IMR-90 (cell line): ENCODE measurements at regions not wholly inside any gene's neighbourhood (a gene's known extent, or its start where the extent isn't known, plus 50 kb on each side); places are given as distances from the start of the nearest gene placed in this dataset.

Experiments
- ATAC-seq: fragments of 200-7000 bp; cut with Tn5 transposase; 2 replicates; pipeline ENCODE4 v1.9.1; 2020; ENCODE audit warnings: low read depth, mild to moderate bottlenecking, moderate library complexity
- BruUV-seq: library from RNA; stranded (reverse); fragments of 400-500 nt; replicated peaks from 2 replicates; lab custom pipeline; 2021; lab: Mats Ljungman, UMichigan
- CTCF ChIA-PET: fragments of 300-600 bp; formaldehyde crosslinking; extraction: SDS; loops from one replicate; lab custom pipeline; 2021; ENCODE audit warnings: antibody characterized with exemption; lab: Yijun Ruan, JAX
- POLR2A ChIA-PET: fragments of 300-600 bp; sonication (Branson Sonifier 250); formaldehyde crosslinking; loops from one replicate; lab custom pipeline; 2022; ENCODE audit warnings: antibody characterized with exemption; ENCODE audit not compliant: unreplicated experiment; lab: Charles Lee
- DNase-seq: peaks from one replicate; pipeline ENCODE4 v3.0.0; 2013
- H2AFZ ChIP-seq: replicated peaks from 2 replicates; pipeline ENCODE3; 2013; ENCODE audit warnings: low read length, mild to moderate bottlenecking; ENCODE audit not compliant: poor library complexity
- H2AK5ac ChIP-seq: 2 replicates; pipeline ENCODE4 v1.6.1; 2013; ENCODE audit warnings: low read depth, low read length, inconsistent platforms
- H2AK9ac ChIP-seq: replicated peaks from 2 replicates; pipeline ENCODE3; 2013; ENCODE audit warnings: mild to moderate bottlenecking, low read depth, low read length, moderate library complexity; ENCODE audit not compliant: poor library complexity
- H2BK120ac ChIP-seq: 2 replicates; pipeline ENCODE4 v1.6.1; 2013; ENCODE audit warnings: low read depth, low read length, inconsistent platforms
- H2BK15ac ChIP-seq: 3 replicates; pipeline ENCODE4 v1.6.1; 2013; ENCODE audit warnings: low read depth, low read length, inconsistent platforms
- H2BK20ac ChIP-seq: 2 replicates; pipeline ENCODE4 v1.6.1; 2013; ENCODE audit warnings: low read depth, mild to moderate bottlenecking, inconsistent platforms, low read length, moderate library complexity
- H2BK5ac ChIP-seq: 2 replicates; pipeline ENCODE4 v1.6.1; 2013; ENCODE audit warnings: mild to moderate bottlenecking, low read depth, low read length, inconsistent platforms; ENCODE audit not compliant: poor library complexity, severe bottlenecking
- H3K14ac ChIP-seq: replicated peaks from 2 replicates; pipeline ENCODE4 v1.6.1; 2013; ENCODE audit warnings: low read depth, low read length, inconsistent platforms
- H3K18ac ChIP-seq: 2 replicates; pipeline ENCODE4 v1.6.1; 2013; ENCODE audit warnings: low read depth, low read length, control low read depth
- H3K23ac ChIP-seq: 2 replicates; pipeline ENCODE4 v1.6.1; 2013; ENCODE audit warnings: low read depth, low read length, inconsistent platforms
- H3K27ac ChIP-seq: 2 replicates; pipeline ENCODE4 v1.5.1; 2013; ENCODE audit warnings: mild to moderate bottlenecking, control low read depth, low read length; ENCODE audit not compliant: insufficient read depth
- H3K27me3 ChIP-seq: 2 replicates; pipeline ENCODE4 v1.6.1; 2013; ENCODE audit warnings: low read length; ENCODE audit not compliant: control insufficient read depth, insufficient read depth
- H3K36me3 ChIP-seq: 2 replicates; pipeline ENCODE4 v1.6.1; 2013; ENCODE audit warnings: low read length, mixed read lengths; ENCODE audit not compliant: control insufficient read depth, insufficient read depth
- H3K4ac ChIP-seq: 2 replicates; pipeline ENCODE4 v1.6.1; 2013; ENCODE audit warnings: low read depth, low read length, inconsistent platforms
- H3K4me1 ChIP-seq: 2 replicates; pipeline ENCODE4 v1.6.1; 2013; ENCODE audit warnings: low read length, mixed read lengths; ENCODE audit not compliant: control insufficient read depth, insufficient read depth
- H3K4me2 ChIP-seq: 2 replicates; pipeline ENCODE4 v1.6.1; 2013; ENCODE audit warnings: low read depth, mild to moderate bottlenecking, control low read depth, low read length, moderate library complexity
- H3K4me3 ChIP-seq: 2 replicates; pipeline ENCODE4 v1.5.1; 2013; ENCODE audit warnings: low read depth, mild to moderate bottlenecking, control low read depth, low read length, moderate library complexity; ENCODE audit not compliant: insufficient read depth
- H3K56ac ChIP-seq: 2 replicates; pipeline ENCODE4 v1.6.1; 2013; ENCODE audit warnings: low read length, inconsistent platforms; ENCODE audit not compliant: insufficient read depth; ENCODE audit errors: extremely low read depth
- H3K79me1 ChIP-seq, 2 experiments: 2 replicates each; pipeline ENCODE4 v1.6.1; 2013; ENCODE audit warnings: low read length in 2 of 2, inconsistent platforms in 1 of 2, low read depth in 1 of 2
- H3K9ac ChIP-seq: 2 replicates; pipeline ENCODE4 v1.6.1; 2013; ENCODE audit warnings: low read depth, low read length, control low read depth
- H3K9me1 ChIP-seq: 2 replicates; pipeline ENCODE4 v1.6.1; 2013; ENCODE audit warnings: low read length, inconsistent platforms; ENCODE audit not compliant: insufficient read depth
- H3K9me3 ChIP-seq: 2 replicates; pipeline ENCODE4 v1.6.1; 2013; ENCODE audit warnings: low read length; ENCODE audit not compliant: control insufficient read depth, insufficient read depth
- H4K20me1 ChIP-seq: 2 replicates; pipeline ENCODE4 v1.6.1; 2013; ENCODE audit warnings: low read length, inconsistent platforms; ENCODE audit not compliant: insufficient read depth
- H4K5ac ChIP-seq: 2 replicates; pipeline ENCODE4 v1.6.1; 2013; ENCODE audit warnings: mild to moderate bottlenecking, low read depth, low read length, control low read depth
- H4K8ac ChIP-seq, 2 experiments: 2 replicates each; pipeline ENCODE4 v1.6.1; 2013; ENCODE audit warnings: low read depth in 2 of 2, low read length in 2 of 2, control low read depth in 1 of 2, inconsistent platforms in 1 of 2
- H4K91ac ChIP-seq: 2 replicates; pipeline ENCODE4 v1.6.1; 2013; ENCODE audit warnings: low read depth, low read length, inconsistent platforms; ENCODE audit not compliant: insufficient read depth
- BHLHE40 ChIP-seq: fragments of 150-350 bp; IDR thresholded peaks from 2 replicates; pipeline ENCODE4 v1.6.1; 2016; ENCODE audit warnings: mild to moderate bottlenecking, low read depth, low read length
- CHD1 ChIP-seq: IDR thresholded peaks from 2 replicates; pipeline ENCODE4 v1.6.1; 2012; ENCODE audit warnings: low read depth, low read length, improper control_type of control experiment
- POLR2A ChIP-seq: IDR thresholded peaks from 2 replicates; pipeline ENCODE4 v1.6.1; 2012; ENCODE audit warnings: mild to moderate bottlenecking, low read depth, low read length
- RAD21 ChIP-seq: IDR thresholded peaks from 2 replicates; pipeline ENCODE4 v1.6.1; 2012; ENCODE audit warnings: low read length, improper control_type of control experiment
- SMC3 ChIP-seq: fragments of 150-350 bp; IDR thresholded peaks from 2 replicates; pipeline ENCODE4 v1.6.1; 2016; ENCODE audit warnings: low read depth, mild to moderate bottlenecking, antibody characterized with exemption, low read length, moderate library complexity
- WGBS, 2 experiments: methylation state at CpG; one replicate each; pipeline versions ENCODE4 v1.1.5 to v1.1.7; 2013; ENCODE audit warnings: missing lambda C conversion rate in 2 of 2; ENCODE audit not compliant: insufficient read length in 1 of 2; ENCODE audit errors: extremely low coverage in 2 of 2; 5-methylcytosine and 5-hydroxymethylcytosine counted together
- dilution Hi-C: fragments of 300-500 bp; cut with HindIII; formaldehyde crosslinking; loops from one replicate; pipeline ENCODE4 v1.14.3; 2018; ENCODE audit warnings: low sequenced_read_pairs; ENCODE audit not compliant: unreplicated experiment
- in situ Hi-C: fragments of 300-500 bp; cut with MboI; formaldehyde crosslinking; loops from 3 replicates; pipeline ENCODE4 v1.14.3; 2019; ENCODE audit warnings: low sequenced_read_pairs, inconsistent platforms, mixed read lengths
- intact Hi-C: fragments of 100-400 bp; cut with micrococcal nuclease; formaldehyde crosslinking; loops from 2 replicates; pipeline ENCODE4 v1.10.0; 2022
- TF ChIP-seq, protein P1 (sequence below): fragments of 150-350 bp; IDR thresholded peaks from 2 replicates; pipeline ENCODE4 v1.6.1; 2017; ENCODE audit warnings: mild to moderate bottlenecking, antibody characterized with exemption, low read length, low read depth

DNA sequence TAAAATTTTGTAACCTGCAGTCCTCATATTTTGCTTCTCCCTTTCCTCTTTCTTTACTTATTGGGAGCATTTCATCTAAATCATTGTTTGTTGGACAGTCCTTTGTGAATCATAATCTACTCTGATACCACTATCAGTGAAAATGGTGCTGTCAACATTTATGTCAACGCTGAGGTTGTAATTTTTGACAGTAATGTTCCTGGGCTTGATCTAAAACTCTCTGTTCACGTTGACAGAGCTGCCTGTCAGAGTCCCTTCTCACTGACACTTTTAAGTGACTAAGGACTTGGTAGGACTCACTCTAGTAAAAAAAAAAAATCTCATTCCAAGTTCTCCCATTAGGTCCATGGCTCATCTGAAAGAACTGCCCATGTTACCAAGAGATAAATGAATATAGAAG lies 1640.8 kb upstream of the PIK3C3 start:
- H2AFZ ChIP-seq: no peak overlapping the region
- no peak overlapping the region for H3K14ac ChIP-seq
- CTCF ChIA-PET: no interaction called here
- no peak overlapping the region for H4K91ac ChIP-seq
- TF ChIP-seq RAD21 (no peak), POLR2A (no peak), CHD1 (no peak), SMC3 (no peak), BHLHE40 (no peak)
- TF ChIP-seq, protein P1, sequence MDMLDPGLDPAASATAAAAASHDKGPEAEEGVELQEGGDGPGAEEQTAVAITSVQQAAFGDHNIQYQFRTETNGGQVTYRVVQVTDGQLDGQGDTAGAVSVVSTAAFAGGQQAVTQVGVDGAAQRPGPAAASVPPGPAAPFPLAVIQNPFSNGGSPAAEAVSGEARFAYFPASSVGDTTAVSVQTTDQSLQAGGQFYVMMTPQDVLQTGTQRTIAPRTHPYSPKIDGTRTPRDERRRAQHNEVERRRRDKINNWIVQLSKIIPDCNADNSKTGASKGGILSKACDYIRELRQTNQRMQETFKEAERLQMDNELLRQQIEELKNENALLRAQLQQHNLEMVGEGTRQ: no peak
- H3K18ac ChIP-seq: no peak overlapping the region
- H3K4me2 ChIP-seq: no peak overlapping the region
- no peaks in the 10 kb centered on the region for H3K36me3 ChIP-seq
- dilution Hi-C loops (no loop called here), in situ Hi-C loops (no loop called here), intact Hi-C loops (no loop called here)
- H4K8ac ChIP-seq: no peak overlapping the region
- H4K5ac ChIP-seq: no peak overlapping the region
- POLR2A ChIA-PET: no interaction called here
- no peak overlapping the region for H2BK20ac ChIP-seq
- H2AK9ac ChIP-seq: no peak overlapping the region
- H2BK15ac ChIP-seq: no peak overlapping the region
- no peak overlapping the region for H2BK5ac ChIP-seq
- no peak for ATAC-seq
- no peaks in the 10 kb centered on the region for H4K20me1 ChIP-seq
- H3K4me3 ChIP-seq: no peak overlapping the region
- no peaks in the 10 kb centered on the region for H3K27me3 ChIP-seq
- no peak overlapping the region for H3K4ac ChIP-seq
- H3K56ac ChIP-seq: no peak overlapping the region
- no peak for DNase-seq
- H3K9me1 ChIP-seq: no peaks in the 10 kb centered on the region
- H2BK120ac ChIP-seq: no peak overlapping the region
- no peaks in the 10 kb centered on the region for H3K79me1 ChIP-seq
- H3K9me3 ChIP-seq: no peaks in the 10 kb centered on the region
- H3K9ac ChIP-seq: no peak overlapping the region
- BruUV-seq: no TSS peak
- no peak overlapping the region for H3K23ac ChIP-seq
- no CpG with 5 or more reads among the region's 2 CpGs for WGBS, 2 experiments
- H3K27ac ChIP-seq: no peak overlapping the region
- no peaks in the 10 kb centered on the region for H3K4me1 ChIP-seq
- no peak overlapping the region for H2AK5ac ChIP-seq
